Activated CD8-positive, alpha-beta memory T cell treated with anti-CD3 and anti-CD28 coated beads, Interleukin-2, amount 10 ng/mL, durations not matched to agents 7 days and 5 days (primary cell): ENCODE measurements at regions not wholly inside any gene's neighbourhood (a gene's known extent, or its start where the extent isn't known, plus 50 kb on each side); places are given as distances from the start of the nearest gene placed in this dataset.
A peak's percentile ranks its signal among the peaks of the same experiment; 100 is the strongest.

Source experiments
- ATAC-seq: fragments of 150-1000 bp; cut with Tn5 transposase; one replicate; pipeline ENCODE4 v1.10.0; 2021; ENCODE audit warnings: moderate library complexity
- CTCF ChIA-PET: fragments of 350-600 bp; sonication (Branson Sonifier 250); formaldehyde crosslinking; loops from one replicate; lab custom pipeline; 2021; ENCODE audit warnings: antibody characterized with exemption; lab: Charles Lee
- DNase-seq: peaks from one replicate; pipeline ENCODE4 v3.0.0-alpha.2; 2020
- H3K27ac Mint-ChIP-seq: one replicate; pipeline ENCODE4 v1.8.0; 2021; ENCODE audit warnings: mild to moderate bottlenecking, mixed read lengths
- H3K27me3 Mint-ChIP-seq: one replicate; pipeline ENCODE4 v1.8.0; 2021; ENCODE audit warnings: mixed read lengths
- H3K36me3 Mint-ChIP-seq: one replicate; pipeline ENCODE4 v1.8.0; 2021; ENCODE audit warnings: mild to moderate bottlenecking, mixed read lengths
- H3K4me1 Mint-ChIP-seq: one replicate; pipeline ENCODE4 v1.8.0; 2021; ENCODE audit warnings: mixed read lengths
- H3K4me3 Mint-ChIP-seq: one replicate; pipeline ENCODE4 v1.8.0; 2021; ENCODE audit warnings: mild to moderate bottlenecking, moderate library complexity, mixed read lengths
- H3K9me3 Mint-ChIP-seq: one replicate; pipeline ENCODE4 v1.8.0; 2022; ENCODE audit warnings: low read depth, mixed read lengths

DNA sequence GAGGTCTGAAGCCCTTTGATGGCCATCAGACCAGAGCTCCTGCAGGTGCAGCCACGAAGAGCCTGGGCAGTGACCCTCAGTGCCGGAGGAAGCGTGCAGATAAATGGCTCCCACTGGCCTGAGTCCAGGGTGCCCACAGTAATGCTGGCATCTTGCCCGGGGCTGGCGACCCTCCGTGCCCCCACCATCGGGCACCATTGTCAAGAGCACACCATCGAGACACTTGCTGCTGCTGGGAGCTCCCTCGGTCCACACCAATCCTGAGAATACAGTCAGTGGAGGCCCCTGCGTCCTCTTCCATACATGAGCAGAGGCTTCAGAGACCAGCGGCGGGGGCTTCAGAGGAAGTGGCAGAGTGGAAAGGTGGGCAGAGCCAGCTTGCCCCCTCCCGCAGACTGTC is 1448.3 kb downstream of the BRD1 start:
- CTCF ChIA-PET, result no interaction called here
- H3K4me1 Mint-ChIP-seq, result no peaks in the 10 kb centered on the region
- peak; percentile 28 for DNase-seq
- no peaks in the 10 kb centered on the region for H3K36me3 Mint-ChIP-seq
- no peak for ATAC-seq
- no peak overlapping the region for H3K4me3 Mint-ChIP-seq
- no peaks in the 10 kb centered on the region for H3K27me3 Mint-ChIP-seq
- H3K9me3 Mint-ChIP-seq, result peaks cover 3% of the 10 kb centered on the region
- no peak overlapping the region for H3K27ac Mint-ChIP-seq

DNA sequence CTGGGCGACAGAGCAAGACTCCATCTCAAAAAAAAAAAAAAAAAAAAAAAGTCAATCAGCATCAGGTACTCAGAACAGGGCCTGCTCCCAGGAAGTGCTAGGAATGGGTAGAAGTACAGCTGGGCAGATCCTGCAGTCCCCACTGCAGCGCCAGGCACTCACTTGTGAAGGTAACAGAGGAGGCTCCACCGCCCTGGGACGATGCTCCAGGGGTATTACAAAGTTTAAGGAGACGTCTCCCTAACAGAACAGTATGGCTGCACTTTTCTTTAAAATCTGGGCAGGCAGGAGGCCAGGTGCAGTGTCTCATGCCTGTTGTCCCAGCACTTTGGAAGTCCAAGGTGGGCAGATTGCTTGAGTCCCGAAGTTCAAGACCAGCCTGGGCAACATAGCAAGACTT is 1449.0 kb downstream of the BRD1 start:
- ATAC-seq (no peak), DNase-seq (no peak)
- Mint-ChIP-seq H3K27ac (no peak overlapping the region), H3K36me3 (no peaks in the 10 kb centered on the region), H3K27me3 (no peaks in the 10 kb centered on the region), H3K9me3 (no peaks in the 10 kb centered on the region), H3K4me1 (no peaks in the 10 kb centered on the region), H3K4me3 (no peak overlapping the region)
- CTCF ChIA-PET, result no interaction called here

DNA sequence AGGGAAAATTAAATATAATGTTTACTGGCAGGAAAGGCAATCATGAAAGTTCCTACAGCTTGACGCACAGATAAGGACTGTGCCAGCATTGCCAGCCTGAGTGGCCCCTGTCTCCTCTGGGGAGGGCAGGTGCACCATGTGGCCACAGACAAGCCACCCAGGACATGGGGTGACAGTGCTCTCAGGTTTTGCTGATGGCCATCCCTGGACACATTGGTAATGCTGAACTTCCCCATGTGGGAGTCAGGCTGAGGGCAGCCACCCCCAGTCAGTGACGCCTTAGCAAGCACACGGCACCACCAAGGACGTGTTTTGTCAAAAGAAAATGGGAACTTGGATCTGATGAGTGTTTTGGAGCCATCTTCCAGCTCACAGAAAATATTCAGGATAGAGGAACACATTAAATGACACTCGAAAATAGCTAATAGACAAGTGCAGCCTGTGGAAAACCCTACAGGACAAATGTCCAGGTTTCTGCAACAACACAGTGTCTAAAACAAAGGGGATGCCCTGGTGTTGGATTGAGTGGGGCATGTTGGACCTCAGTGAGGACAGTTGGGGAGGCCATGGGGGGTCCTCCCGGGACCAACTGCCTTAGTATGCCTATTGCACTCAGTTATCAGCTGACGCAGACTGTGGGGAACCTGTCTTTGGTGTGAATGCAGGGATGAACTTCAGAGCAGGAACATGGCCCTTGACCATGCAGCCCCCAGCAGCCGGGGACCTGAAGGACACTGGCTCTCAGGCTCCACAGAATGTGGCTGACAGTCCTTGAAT is 1450.5 kb downstream of the BRD1 start:
- Mint-ChIP-seq H3K36me3 (no peaks in the 10 kb centered on the region), H3K27ac (no peak overlapping the region), H3K9me3 (no peaks in the 10 kb centered on the region), H3K27me3 (no peaks in the 10 kb centered on the region), H3K4me3 (no peak overlapping the region), H3K4me1 (no peaks in the 10 kb centered on the region)
- ATAC-seq (no peak), DNase-seq (peak; percentile 38)
- CTCF ChIA-PET, result no interaction called here

DNA sequence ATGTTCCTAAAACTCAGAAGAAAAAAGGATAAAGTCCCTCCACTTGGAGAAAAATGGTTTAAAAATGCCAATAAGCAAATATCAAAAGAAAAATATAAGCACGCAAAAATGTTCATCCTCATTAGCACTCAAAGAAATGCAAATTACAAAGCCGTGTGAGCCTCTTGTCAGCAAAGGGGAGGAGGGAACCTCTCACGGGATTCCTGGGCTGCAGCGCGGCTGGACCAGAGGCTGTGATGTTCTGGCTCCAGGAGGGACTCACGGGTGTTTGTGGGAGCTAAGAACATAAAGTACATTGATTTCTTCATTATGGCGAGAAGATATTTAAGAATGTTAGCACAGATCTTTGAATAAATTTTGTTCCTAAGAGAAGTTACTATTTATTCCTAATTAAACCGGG is 1451.2 kb downstream of the BRD1 start:
- no peaks in the 10 kb centered on the region for H3K27me3 Mint-ChIP-seq
- H3K36me3 Mint-ChIP-seq, result no peaks in the 10 kb centered on the region
- no peaks in the 10 kb centered on the region for H3K4me1 Mint-ChIP-seq
- H3K27ac Mint-ChIP-seq, result no peak overlapping the region
- H3K4me3 Mint-ChIP-seq, result no peak overlapping the region
- CTCF ChIA-PET, result no interaction called here
- DNase-seq, result no peak
- ATAC-seq, result no peak
- H3K9me3 Mint-ChIP-seq, result no peaks in the 10 kb centered on the region

DNA sequence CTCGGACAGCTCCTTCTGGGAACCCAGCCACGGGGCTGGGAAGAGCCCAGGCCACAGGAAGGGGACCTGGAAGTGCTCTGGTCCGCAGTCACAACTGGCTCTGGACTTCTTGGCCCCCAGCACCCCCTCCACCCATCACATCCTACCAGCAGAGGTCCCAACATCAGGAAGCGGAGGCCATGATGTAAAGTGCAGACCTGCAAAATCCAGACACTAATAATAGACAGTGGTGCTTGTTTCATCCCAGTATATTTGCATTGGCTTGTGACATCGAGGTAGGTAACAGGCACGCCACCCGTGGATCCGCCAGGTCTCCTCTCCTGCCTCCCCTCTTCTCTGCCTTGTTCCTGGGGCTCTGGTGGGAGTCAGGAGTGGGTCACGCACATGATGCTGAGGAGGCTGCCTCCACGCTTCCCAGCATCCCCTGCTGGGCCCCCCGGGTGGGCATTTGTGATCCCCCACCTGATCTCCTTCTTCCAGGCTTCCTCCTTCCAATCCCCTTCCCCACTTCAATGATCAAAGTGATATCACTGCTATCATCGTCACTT is 1454.0 kb downstream of the BRD1 start:
- ATAC-seq (no peak), DNase-seq (no peak)
- Mint-ChIP-seq H3K27ac (no peak overlapping the region), H3K27me3 (no peaks in the 10 kb centered on the region), H3K4me3 (no peak overlapping the region), H3K36me3 (no peaks in the 10 kb centered on the region), H3K4me1 (no peaks in the 10 kb centered on the region), H3K9me3 (no peaks in the 10 kb centered on the region)
- CTCF ChIA-PET, result no interaction called here

DNA sequence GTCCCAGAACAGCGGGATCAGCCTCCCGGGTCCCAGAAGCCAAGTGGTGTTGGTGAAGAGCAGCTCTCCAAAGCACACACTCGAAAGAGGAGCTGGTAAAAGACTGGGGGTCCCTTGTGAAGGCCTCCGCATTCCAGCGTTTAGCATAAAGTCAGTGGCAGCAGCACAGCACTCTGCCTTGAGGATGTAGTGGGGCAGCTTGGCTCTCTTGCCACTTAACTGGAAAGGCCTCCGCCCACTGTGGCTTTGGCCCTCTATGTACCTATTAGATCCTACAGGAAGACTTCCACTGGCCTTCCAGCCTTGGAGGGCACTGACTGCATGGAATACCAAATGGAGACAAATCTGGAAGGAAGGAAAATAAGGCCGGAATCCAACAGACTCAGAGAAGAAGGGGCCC is 1455.3 kb downstream of the BRD1 start:
- no peak for ATAC-seq
- H3K36me3 Mint-ChIP-seq, result no peaks in the 10 kb centered on the region
- H3K4me3 Mint-ChIP-seq, result no peak overlapping the region

DNA sequence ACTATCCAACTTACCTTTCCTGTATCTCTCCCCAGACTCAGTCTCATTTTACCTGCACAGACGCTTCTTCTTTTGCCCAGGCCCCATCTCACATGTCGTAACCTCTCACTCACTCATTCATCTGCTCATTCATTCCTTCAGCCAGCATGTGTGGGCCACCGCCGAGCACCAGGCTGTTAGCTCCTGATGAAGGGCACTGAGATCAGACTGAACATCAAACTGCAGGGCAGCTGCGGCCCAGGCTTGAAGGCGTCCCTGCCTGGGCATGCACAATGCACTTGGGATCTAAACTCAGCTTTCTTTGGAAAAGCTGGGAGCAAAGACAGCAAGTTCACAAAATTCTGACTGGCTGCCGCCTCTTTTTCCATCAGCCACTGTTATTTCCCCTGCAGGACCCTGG is 1456.3 kb downstream of the BRD1 start:
- ATAC-seq, result no peak
- Mint-ChIP-seq H3K4me3 (no peak overlapping the region), H3K27ac (no peak overlapping the region), H3K36me3 (no peaks in the 10 kb centered on the region), H3K4me1 (no peaks in the 10 kb centered on the region), H3K27me3 (no peaks in the 10 kb centered on the region), H3K9me3 (no peaks in the 10 kb centered on the region)
- no peak for DNase-seq
- CTCF ChIA-PET, result no interaction called here

More for the DNA sequence above, 1455.3 kb downstream of the BRD1 start:
- Mint-ChIP-seq H3K27ac (no peak overlapping the region), H3K4me1 (no peaks in the 10 kb centered on the region), H3K9me3 (no peaks in the 10 kb centered on the region), H3K27me3 (no peaks in the 10 kb centered on the region)
- CTCF ChIA-PET, result no interaction called here
- DNase-seq, result no peak

DNA sequence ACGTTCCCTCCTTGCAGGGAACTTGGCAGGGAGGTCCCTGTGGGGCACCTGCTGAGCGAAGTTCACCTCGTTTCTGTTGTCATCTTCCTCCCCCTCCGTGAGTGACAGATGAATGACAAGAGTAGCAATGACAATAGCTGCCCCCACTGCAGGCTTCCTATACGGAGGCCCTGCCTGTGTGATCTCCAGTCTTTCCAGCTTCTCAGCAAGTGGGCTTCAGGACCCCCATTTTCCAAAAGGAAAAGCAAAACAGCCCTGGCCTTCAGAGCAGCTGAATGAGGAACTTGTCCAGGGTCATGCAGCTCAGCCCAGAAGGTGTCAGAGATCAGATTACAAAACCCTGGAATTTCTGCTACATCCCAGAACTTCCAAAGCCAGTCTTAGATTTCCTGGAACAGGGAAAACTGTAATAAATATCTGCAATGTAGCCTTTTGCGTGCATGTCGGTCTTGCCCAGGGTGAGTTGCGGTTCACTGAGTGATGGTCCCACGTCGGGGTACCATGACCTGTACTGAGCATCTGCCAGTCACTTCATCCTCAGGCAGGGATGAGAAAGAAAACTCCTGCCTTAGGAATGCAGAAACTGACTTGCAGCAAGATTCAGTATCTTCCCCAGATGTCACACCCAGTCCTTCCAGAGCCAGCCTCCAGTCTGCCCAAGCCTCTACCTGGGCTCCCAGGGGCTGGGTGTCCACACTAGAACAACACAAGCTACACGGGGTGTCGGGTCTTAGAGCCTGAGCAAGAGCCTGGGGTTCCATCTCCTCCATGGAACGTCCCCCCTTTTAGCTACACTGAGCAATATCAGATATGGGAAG is 1457.0 kb downstream of the BRD1 start:
- DNase-seq (no peak), ATAC-seq (no peak)
- CTCF ChIA-PET, result no interaction called here
- H3K36me3 Mint-ChIP-seq, result no peaks in the 10 kb centered on the region
- H3K27me3 Mint-ChIP-seq, result no peaks in the 10 kb centered on the region
- H3K4me1 Mint-ChIP-seq, result no peaks in the 10 kb centered on the region
- H3K27ac Mint-ChIP-seq, result no peak overlapping the region
- no peak overlapping the region for H3K4me3 Mint-ChIP-seq
- no peaks in the 10 kb centered on the region for H3K9me3 Mint-ChIP-seq

DNA sequence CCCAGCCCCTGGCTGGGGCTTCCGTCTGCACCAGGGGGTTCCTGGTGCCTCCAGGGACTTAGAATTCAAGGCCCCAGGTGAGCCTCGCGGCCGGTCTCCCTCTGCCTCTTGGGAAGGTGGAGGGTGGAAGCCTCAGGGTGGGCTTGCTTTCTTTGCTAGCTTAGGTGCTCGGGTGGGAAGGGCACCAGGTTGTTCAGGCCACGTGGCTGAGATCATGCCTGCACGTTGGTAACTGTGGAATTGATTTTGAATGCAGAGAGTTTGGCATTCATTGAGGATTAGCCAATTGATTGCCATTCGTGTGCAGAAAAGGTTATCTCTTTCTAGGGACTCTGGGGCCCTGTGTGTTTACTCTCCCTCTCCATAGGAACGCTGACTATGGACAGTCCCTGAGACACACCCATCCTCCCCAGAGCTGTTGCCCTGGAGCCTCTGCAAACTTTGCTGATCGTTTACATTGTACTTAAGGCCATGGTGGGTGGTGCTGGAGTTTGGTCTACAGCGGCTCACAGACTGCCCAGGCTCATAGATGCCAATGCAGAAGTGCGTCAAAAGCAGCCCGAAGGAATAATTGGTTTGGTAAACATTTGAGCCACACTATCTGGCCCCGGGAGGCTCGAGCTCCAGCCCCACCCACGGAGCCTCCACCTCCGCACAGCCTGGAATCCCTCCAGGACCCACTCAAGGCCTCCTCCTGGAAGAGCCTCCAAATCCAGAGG is 1457.7 kb downstream of the BRD1 start:
- Mint-ChIP-seq H3K36me3 (no peaks in the 10 kb centered on the region), H3K4me3 (no peak overlapping the region), H3K4me1 (no peaks in the 10 kb centered on the region), H3K27ac (no peak overlapping the region), H3K9me3 (no peaks in the 10 kb centered on the region), H3K27me3 (no peaks in the 10 kb centered on the region)
- DNase-seq (peak; percentile 18), ATAC-seq (no peak)
- CTCF ChIA-PET, result no interaction called here

DNA sequence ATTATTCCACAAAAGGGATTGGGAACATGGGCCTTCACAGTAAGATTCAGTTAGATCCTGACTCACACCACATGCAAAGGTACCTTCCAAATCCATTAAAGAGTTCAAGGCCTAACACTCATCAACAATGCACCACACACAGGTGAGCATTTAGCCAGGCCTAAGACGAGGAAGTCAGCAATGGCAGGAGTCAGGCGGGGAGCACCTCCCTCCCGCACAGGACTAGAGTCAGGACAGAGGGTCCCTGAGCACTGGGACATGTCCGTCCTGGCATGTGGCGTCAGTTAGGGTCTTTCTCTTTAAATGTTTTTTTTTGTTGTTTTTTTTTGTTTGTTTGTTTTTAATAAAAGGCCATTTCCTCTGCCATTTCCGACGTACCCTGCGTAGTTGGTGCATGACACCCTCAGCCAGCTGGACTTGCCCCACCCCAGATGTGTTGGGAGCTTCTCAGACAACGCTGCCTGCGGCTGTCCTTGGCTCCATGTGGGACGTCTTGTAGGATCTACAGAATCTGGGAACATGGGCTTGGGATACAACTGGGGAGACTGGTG is 1458.6 kb downstream of the BRD1 start:
- Mint-ChIP-seq H3K27ac (no peak overlapping the region), H3K36me3 (no peaks in the 10 kb centered on the region)

DNA sequence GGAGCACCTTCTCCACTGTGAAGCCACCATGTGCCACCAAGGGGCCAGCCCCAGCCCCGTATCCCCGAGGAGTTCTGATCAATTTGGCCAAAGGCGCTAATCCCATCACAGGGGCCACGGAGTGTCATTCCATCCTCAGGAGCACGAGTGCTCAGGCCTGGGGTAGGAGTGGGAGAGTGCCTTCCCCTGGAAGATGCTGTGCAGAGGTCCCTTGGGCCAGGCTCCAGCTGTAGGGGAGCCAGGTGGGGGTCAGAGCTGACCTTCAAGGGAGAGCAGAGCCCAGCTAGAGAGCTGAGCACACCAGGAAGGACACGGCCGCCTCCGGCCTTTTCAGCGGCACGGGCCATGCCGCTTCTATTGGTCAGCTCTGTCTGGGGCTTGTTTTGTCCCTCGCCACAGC is 1459.9 kb downstream of the BRD1 start:
- DNase-seq (no peak), ATAC-seq (no peak)
- no peaks in the 10 kb centered on the region for H3K27me3 Mint-ChIP-seq
- H3K36me3 Mint-ChIP-seq, result no peaks in the 10 kb centered on the region
- CTCF ChIA-PET, result no interaction called here
- H3K27ac Mint-ChIP-seq, result no peak overlapping the region
- no peaks in the 10 kb centered on the region for H3K9me3 Mint-ChIP-seq
- H3K4me1 Mint-ChIP-seq, result no peaks in the 10 kb centered on the region
- no peak overlapping the region for H3K4me3 Mint-ChIP-seq

More for the DNA sequence above, 1458.6 kb downstream of the BRD1 start:
- H3K9me3 Mint-ChIP-seq, result no peaks in the 10 kb centered on the region
- no peak overlapping the region for H3K4me3 Mint-ChIP-seq
- CTCF ChIA-PET, result no interaction called here
- H3K4me1 Mint-ChIP-seq, result no peaks in the 10 kb centered on the region
- DNase-seq, result no peak
- no peak for ATAC-seq
- no peaks in the 10 kb centered on the region for H3K27me3 Mint-ChIP-seq

DNA sequence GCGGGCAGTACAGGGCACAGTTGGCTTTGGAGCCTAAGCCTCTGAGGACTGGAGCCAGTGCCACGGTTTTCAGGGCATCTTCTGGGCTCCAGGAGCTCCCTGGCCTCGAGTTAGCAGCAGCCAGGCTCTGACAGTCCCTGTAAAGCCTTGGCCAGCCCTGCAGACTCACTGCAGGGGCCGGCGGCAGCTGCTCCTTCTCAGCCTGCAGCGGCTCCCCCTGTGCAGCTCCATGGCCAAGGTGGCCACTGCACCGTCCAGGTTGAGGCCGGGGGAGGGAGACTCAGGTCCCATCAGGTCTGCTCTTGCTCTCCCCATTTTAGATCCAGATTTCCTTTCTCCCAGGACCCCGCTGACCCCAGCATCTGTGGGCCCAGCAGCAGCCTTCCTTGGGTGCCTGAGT is 1461.1 kb downstream of the BRD1 start:
- H3K36me3 Mint-ChIP-seq, result no peaks in the 10 kb centered on the region
- DNase-seq (no peak), ATAC-seq (no peak)
- H3K9me3 Mint-ChIP-seq, result no peaks in the 10 kb centered on the region
- no peaks in the 10 kb centered on the region for H3K27me3 Mint-ChIP-seq
- H3K4me3 Mint-ChIP-seq, result no peak overlapping the region
- H3K27ac Mint-ChIP-seq, result no peak overlapping the region
- no peaks in the 10 kb centered on the region for H3K4me1 Mint-ChIP-seq
- CTCF ChIA-PET, result no interaction called here

DNA sequence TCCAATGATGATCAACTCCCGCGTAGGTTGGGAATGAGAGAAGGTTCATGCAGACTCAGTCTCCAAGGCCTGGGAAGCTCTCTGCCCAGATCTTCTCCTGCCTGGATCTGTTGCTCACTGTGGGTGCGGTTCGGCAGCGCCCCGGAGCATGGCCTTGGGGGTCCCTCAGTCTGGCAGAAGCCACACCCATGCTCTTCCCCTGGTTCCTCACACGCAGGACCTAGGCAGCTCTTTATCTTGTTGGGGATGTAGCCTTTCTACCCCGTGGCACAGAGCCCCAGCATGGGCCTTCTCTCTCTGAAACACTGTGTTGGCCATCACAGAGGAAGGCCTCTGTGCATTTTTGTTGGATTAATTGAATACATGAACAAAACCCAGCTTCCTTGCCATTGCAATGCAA is 1461.6 kb downstream of the BRD1 start:
- Mint-ChIP-seq H3K27ac (no peak overlapping the region), H3K4me3 (no peak overlapping the region), H3K36me3 (no peaks in the 10 kb centered on the region), H3K9me3 (no peaks in the 10 kb centered on the region), H3K4me1 (no peaks in the 10 kb centered on the region), H3K27me3 (no peaks in the 10 kb centered on the region)
- ATAC-seq (no peak), DNase-seq (no peak)
- CTCF ChIA-PET, result no interaction called here
